ENCODE measurements at regions not wholly inside any gene's neighbourhood (a gene's known extent, or its start where the extent isn't known, plus 50 kb on each side); places are given as distances from the start of the nearest gene placed in this dataset.

- no peak for DNase-seq (ENCODE audit: low spot score)
- H3K4me2 ChIP-seq (ENCODE audit: low read length) = no peak overlapping the region
- H3K4me1 ChIP-seq (ENCODE audit: insufficient read depth, low read length, poor library complexity, severe bottlenecking) = no peaks in the 10 kb centered on the region
- POLR2A ChIA-PET = no interaction called here
- no peaks in the 10 kb centered on the region for H3K36me3 ChIP-seq (ENCODE audit: insufficient read depth, low read length)
- H2AFZ ChIP-seq (ENCODE audit: low read length) = no peak overlapping the region
- CTCF ChIA-PET (ENCODE audit: unreplicated experiment) = no interaction called here
- H3K4me3 ChIP-seq (ENCODE audit: low read depth, low read length, poor library complexity, severe bottlenecking) = no peak overlapping the region
- no peak overlapping the region for H3K27ac ChIP-seq (ENCODE audit: low read depth, low read length, poor library complexity, severe bottlenecking)
- BruUV-seq (replicated peaks) = no TSS peak
- intact Hi-C loops (cut with micrococcal nuclease; ENCODE audit: unreplicated experiment) = no loop called here
- H3K79me2 ChIP-seq (ENCODE audit: insufficient read depth, low read depth, low read length) = no peaks in the 10 kb centered on the region
- H4K20me1 ChIP-seq (ENCODE audit: insufficient read depth, low read length) = no peaks in the 10 kb centered on the region
- H3K9me3 ChIP-seq (ENCODE audit: low read length) = no peaks in the 10 kb centered on the region
- no peaks in the 10 kb centered on the region for H3K9me2 ChIP-seq (ENCODE audit: insufficient read depth, low read length)
- TF ChIP-seq, protein P1, sequence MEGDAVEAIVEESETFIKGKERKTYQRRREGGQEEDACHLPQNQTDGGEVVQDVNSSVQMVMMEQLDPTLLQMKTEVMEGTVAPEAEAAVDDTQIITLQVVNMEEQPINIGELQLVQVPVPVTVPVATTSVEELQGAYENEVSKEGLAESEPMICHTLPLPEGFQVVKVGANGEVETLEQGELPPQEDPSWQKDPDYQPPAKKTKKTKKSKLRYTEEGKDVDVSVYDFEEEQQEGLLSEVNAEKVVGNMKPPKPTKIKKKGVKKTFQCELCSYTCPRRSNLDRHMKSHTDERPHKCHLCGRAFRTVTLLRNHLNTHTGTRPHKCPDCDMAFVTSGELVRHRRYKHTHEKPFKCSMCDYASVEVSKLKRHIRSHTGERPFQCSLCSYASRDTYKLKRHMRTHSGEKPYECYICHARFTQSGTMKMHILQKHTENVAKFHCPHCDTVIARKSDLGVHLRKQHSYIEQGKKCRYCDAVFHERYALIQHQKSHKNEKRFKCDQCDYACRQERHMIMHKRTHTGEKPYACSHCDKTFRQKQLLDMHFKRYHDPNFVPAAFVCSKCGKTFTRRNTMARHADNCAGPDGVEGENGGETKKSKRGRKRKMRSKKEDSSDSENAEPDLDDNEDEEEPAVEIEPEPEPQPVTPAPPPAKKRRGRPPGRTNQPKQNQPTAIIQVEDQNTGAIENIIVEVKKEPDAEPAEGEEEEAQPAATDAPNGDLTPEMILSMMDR (conservative IDR thresholded peaks at IDR 0.05; ENCODE audit: low read length) = no peak
- no peak for TF ChIP-seq EZH2phosphoT487 (IDR thresholded peaks at IDR 0.05; ENCODE audit: borderline replicate concordance, low read depth, low read length)
Measured at GRCh38 chr11:79860336-79860735, 419.5 kb upstream of the TENM4 start.

GRCh38 chr11:79857377-79858214 is 416.8 kb upstream of the TENM4 start:
- H3K27ac ChIP-seq (ENCODE audit: low read depth, low read length, poor library complexity, severe bottlenecking) = no peak overlapping the region
- no peaks in the 10 kb centered on the region for H3K9me3 ChIP-seq (ENCODE audit: low read length)
- ChIA-PET POLR2A (no interaction called here), CTCF (ENCODE audit: unreplicated experiment) (no interaction called here)
- intact Hi-C loops (cut with micrococcal nuclease; ENCODE audit: unreplicated experiment) = no loop called here
- H3K4me2 ChIP-seq (ENCODE audit: low read length) = no peak overlapping the region
- no peak for DNase-seq (ENCODE audit: low spot score)
- no peaks in the 10 kb centered on the region for H4K20me1 ChIP-seq (ENCODE audit: insufficient read depth, low read length)
- H3K36me3 ChIP-seq (ENCODE audit: insufficient read depth, low read length) = no peaks in the 10 kb centered on the region
- H2AFZ ChIP-seq (ENCODE audit: low read length) = no peak overlapping the region
- H3K79me2 ChIP-seq (ENCODE audit: insufficient read depth, low read depth, low read length) = no peaks in the 10 kb centered on the region
- no peak overlapping the region for H3K4me3 ChIP-seq (ENCODE audit: low read depth, low read length, poor library complexity, severe bottlenecking)
- no peaks in the 10 kb centered on the region for H3K4me1 ChIP-seq (ENCODE audit: insufficient read depth, low read length, poor library complexity, severe bottlenecking)
- no peaks in the 10 kb centered on the region for H3K9me2 ChIP-seq (ENCODE audit: insufficient read depth, low read length)
- TF ChIP-seq, protein P1 (conservative IDR thresholded peaks at IDR 0.05; ENCODE audit: low read length) = no peak
- no peak for TF ChIP-seq EZH2phosphoT487 (IDR thresholded peaks at IDR 0.05; ENCODE audit: borderline replicate concordance, low read depth, low read length)
- no TSS peak for BruUV-seq (replicated peaks)

DNA sequence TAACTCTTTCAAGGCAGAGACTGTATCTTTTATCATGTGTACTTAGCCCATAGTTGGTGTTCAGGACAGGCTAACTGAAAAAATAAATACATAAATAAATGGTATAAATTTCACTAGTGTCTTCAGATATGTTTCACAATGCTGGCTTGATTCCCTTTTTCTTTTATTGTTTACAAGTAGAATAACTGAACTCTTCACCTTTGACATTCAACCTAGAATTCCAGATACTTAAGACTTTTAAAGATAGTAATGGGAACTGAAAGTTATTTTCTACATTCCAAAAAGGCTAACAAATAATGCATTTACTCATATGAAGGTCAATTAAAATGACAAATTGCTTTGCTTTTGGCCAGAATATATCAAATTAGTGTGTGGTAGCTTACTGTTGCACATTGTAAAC is 411.3 kb upstream of the TENM4 start:
- intact Hi-C loops (cut with micrococcal nuclease; ENCODE audit: unreplicated experiment) = no loop called here

More for the DNA sequence above, 411.3 kb upstream of the TENM4 start:
- Histone ChIP-seq H3K4me2 (ENCODE audit: low read length) (no peak overlapping the region), H3K27ac (ENCODE audit: low read depth, low read length, poor library complexity, severe bottlenecking) (no peak overlapping the region), H3K36me3 (ENCODE audit: insufficient read depth, low read length) (no peaks in the 10 kb centered on the region), H2AFZ (ENCODE audit: low read length) (no peak overlapping the region), H3K9me2 (ENCODE audit: insufficient read depth, low read length) (no peaks in the 10 kb centered on the region), H3K4me1 (ENCODE audit: insufficient read depth, low read length, poor library complexity, severe bottlenecking) (no peaks in the 10 kb centered on the region), H3K9me3 (ENCODE audit: low read length) (no peaks in the 10 kb centered on the region), H3K4me3 (ENCODE audit: low read depth, low read length, poor library complexity, severe bottlenecking) (no peak overlapping the region), H3K79me2 (ENCODE audit: insufficient read depth, low read depth, low read length) (no peaks in the 10 kb centered on the region), H4K20me1 (ENCODE audit: insufficient read depth, low read length) (no peaks in the 10 kb centered on the region)
- ChIA-PET POLR2A (no interaction called here), CTCF (ENCODE audit: unreplicated experiment) (no interaction called here)
- DNase-seq (ENCODE audit: low spot score) = no peak
- no TSS peak for BruUV-seq (replicated peaks)
- no peak for TF ChIP-seq EZH2phosphoT487 (IDR thresholded peaks at IDR 0.05; ENCODE audit: borderline replicate concordance, low read depth, low read length)
